ENCODE measurements at regions not wholly inside any gene's neighbourhood (a gene's known extent, or its start where the extent isn't known, plus 50 kb on each side); places are given as distances from the start of the nearest gene placed in this dataset.

- CTCF ChIA-PET, result interaction anchor here (0.9 kb wide), 1 partner anchor 56 kb away, joined by 3 read pairs; no protein-coding TSS in a partner anchor
- no peak for TF ChIP-seq CTCF (IDR thresholded peaks at IDR 0.05; ENCODE audit: control extremely low read depth, extremely low read depth, low read depth, missing control alignments)
- no peak for DNase-seq (ENCODE audit: extremely low spot score)
- POLR2A ChIA-PET, result no interaction called here
Measured at GRCh38 chr13:75153386-75153785, 328.6 kb downstream of the TBC1D4 start.

GRCh38 chr13:75151081-75151643 is 330.8 kb downstream of the TBC1D4 start:
- ChIA-PET CTCF (interaction anchor here (1.3 kb wide), 1 partner anchor 27 kb away, joined by 3 read pairs; no protein-coding TSS in a partner anchor), POLR2A (no interaction called here)
- no peak for DNase-seq (ENCODE audit: extremely low spot score)
- TF ChIP-seq CTCF (IDR thresholded peaks at IDR 0.05; ENCODE audit: control extremely low read depth, extremely low read depth, low read depth, missing control alignments), result no peak

GRCh38 chr13:75149776-75150175 is 332.2 kb downstream of the TBC1D4 start:
- ChIA-PET POLR2A (no interaction called here), CTCF (no interaction called here)
- TF ChIP-seq CTCF (IDR thresholded peaks at IDR 0.05; ENCODE audit: control extremely low read depth, extremely low read depth, low read depth, missing control alignments), result no peak
- no peak for DNase-seq (ENCODE audit: extremely low spot score)

- ChIA-PET POLR2A (no interaction called here), CTCF (no interaction called here)
- no peak for DNase-seq (ENCODE audit: extremely low spot score)
Measured at GRCh38 chr13:75147946-75148345, 334.0 kb downstream of the TBC1D4 start.

GRCh38 chr13:75146436-75146835 is 335.5 kb downstream of the TBC1D4 start:
- ChIA-PET POLR2A (no interaction called here), CTCF (interaction anchor here (1.1 kb wide), 1 partner anchor 15 kb away, joined by 5 read pairs; no protein-coding TSS in a partner anchor)
- no peak for TF ChIP-seq CTCF (IDR thresholded peaks at IDR 0.05; ENCODE audit: control extremely low read depth, extremely low read depth, low read depth, missing control alignments)
- no peak for DNase-seq (ENCODE audit: extremely low spot score)

More at GRCh38 chr13:75147946-75148345, 334.0 kb downstream of the TBC1D4 start:
- TF ChIP-seq CTCF (IDR thresholded peaks at IDR 0.05; ENCODE audit: control extremely low read depth, extremely low read depth, low read depth, missing control alignments), result no peak

- TF ChIP-seq CTCF (IDR thresholded peaks at IDR 0.05; ENCODE audit: control extremely low read depth, extremely low read depth, low read depth, missing control alignments), result no peak
- ChIA-PET CTCF (interaction anchor here (1.1 to 2.7 kb wide), 2 partner anchors 9 to 15 kb away, joined by 5 to 7 read pairs; no protein-coding TSS in a partner anchor), POLR2A (interaction anchor here (0.6 kb wide), 1 partner anchor 17 kb away, joined by 3 read pairs; no protein-coding TSS in a partner anchor)
- DNase-seq (ENCODE audit: extremely low spot score), result no peak
Measured at GRCh38 chr13:75145927-75146326, 336.0 kb downstream of the TBC1D4 start.

Measured in GM10248 (cell line).